H1 (cell line): ENCODE measurements at regions not wholly inside any gene's neighbourhood (a gene's known extent, or its start where the extent isn't known, plus 50 kb on each side); places are given as distances from the start of the nearest gene placed in this dataset.

Experiments
- CTCF ChIA-PET: fragments of 300-600 bp; sonication (Branson Sonifier 250); formaldehyde crosslinking; loops from one replicate; lab custom pipeline; 2021; ENCODE audit not compliant: partially characterized antibody; lab: Charles Lee
- POLR2A ChIA-PET: fragments of 300-600 bp; sonication (Branson Sonifier 250); formaldehyde crosslinking; loops from one replicate; lab custom pipeline; 2021; ENCODE audit warnings: inconsistent platforms; ENCODE audit not compliant: partially characterized antibody; lab: Charles Lee
- DNase-seq, 2 experiments: peaks; one replicate each; pipeline versions ENCODE4 v3.0.0 to v3.0.0-alpha.2; 2010 to 2022; ENCODE audit warnings: low spot score in 2 of 2, low read depth in 1 of 2, mixed read lengths in 1 of 2
- FAIRE-seq: peaks from 2 replicates; lab custom pipeline; 2011; peaks lifted over from hg19 to GRCh38; lab: Jason Lieb, UNC
- H2AFZ ChIP-seq: 2 replicates; pipeline ENCODE4 v1.8.1; 2012; ENCODE audit warnings: low read length, inconsistent platforms
- H2AK5ac ChIP-seq: 2 replicates; pipeline ENCODE4 v1.6.1; 2013; ENCODE audit warnings: low read depth, low read length
- H2BK120ac ChIP-seq: replicated peaks from 2 replicates; pipeline ENCODE3; 2013; ENCODE audit warnings: low read depth, low read length, inconsistent platforms
- H2BK12ac ChIP-seq: 2 replicates; pipeline ENCODE4 v1.6.1; 2013; ENCODE audit warnings: low read depth, low read length
- H2BK15ac ChIP-seq: 2 replicates; pipeline ENCODE4 v1.6.1; 2013; ENCODE audit warnings: low read length
- H2BK20ac ChIP-seq: 2 replicates; pipeline ENCODE4 v1.6.1; 2013; ENCODE audit warnings: low read length
- H2BK5ac ChIP-seq: 2 replicates; pipeline ENCODE4 v1.6.1; 2013; ENCODE audit warnings: low read depth, low read length
- H3K14ac ChIP-seq: 2 replicates; pipeline ENCODE4 v1.6.1; 2013; ENCODE audit warnings: inconsistent platforms; ENCODE audit not compliant: insufficient read length
- H3K18ac ChIP-seq: 2 replicates; pipeline ENCODE4 v1.6.1; 2013; ENCODE audit warnings: low read length; ENCODE audit errors: extremely low read depth
- H3K23ac ChIP-seq: 2 replicates; pipeline ENCODE4 v1.6.1; 2013; ENCODE audit warnings: inconsistent platforms; ENCODE audit not compliant: insufficient read length
- H3K23me2 ChIP-seq: 2 replicates; pipeline ENCODE4 v1.6.1; 2013; ENCODE audit warnings: low read depth, low read length
- H3K27ac ChIP-seq: 2 replicates; pipeline ENCODE4 v1.6.1; 2011; ENCODE audit warnings: low read depth, low read length, inconsistent platforms
- H3K27me3 ChIP-seq, 4 experiments: replicated peaks in 1 of 4; 1 replicate in 1 of 4; 2 replicates in 3 of 4; pipeline versions ENCODE4 v1.6.1 to v1.8.1; 2011 to 2013; ENCODE audit warnings: low read length in 3 of 4, mild to moderate bottlenecking in 3 of 4, inconsistent platforms in 2 of 4, mixed read lengths in 2 of 4, moderate library complexity in 1 of 4; ENCODE audit not compliant: control insufficient read depth in 3 of 4, insufficient read depth in 3 of 4; ENCODE audit errors: extremely low read depth in 1 of 4
- H3K36me3 ChIP-seq, 4 experiments: 2 replicates each; pipeline versions ENCODE4 v1.6.1 to v1.8.1; 2011 to 2013; ENCODE audit warnings: mild to moderate bottlenecking in 4 of 4, low read length in 3 of 4, moderate library complexity in 2 of 4, control low read depth in 1 of 4, inconsistent platforms in 1 of 4; ENCODE audit not compliant: insufficient read depth in 4 of 4, control insufficient read depth in 2 of 4
- H3K4ac ChIP-seq: replicated peaks from 2 replicates; pipeline ENCODE3; 2013; ENCODE audit warnings: low read length, low read depth, mixed read lengths, inconsistent platforms; ENCODE audit not compliant: insufficient read length
- H3K4me1 ChIP-seq, 4 experiments: replicated peaks in 1 of 4; 1 replicate in 1 of 4; 2 replicates in 3 of 4; pipeline versions ENCODE4 v1.6.1 to v1.8.1; 2011 to 2013; ENCODE audit warnings: low read length in 3 of 4, inconsistent platforms in 2 of 4, mixed read lengths in 1 of 4; ENCODE audit not compliant: insufficient read depth in 4 of 4, control insufficient read depth in 3 of 4
- H3K4me2 ChIP-seq, 2 experiments: 2 replicates each; pipeline versions ENCODE4 v1.6.1 to v1.8.1; 2011 to 2013; ENCODE audit warnings: low read depth in 2 of 2, low read length in 2 of 2, control low read depth in 1 of 2, inconsistent platforms in 1 of 2, mild to moderate bottlenecking in 1 of 2; ENCODE audit not compliant: insufficient read depth in 1 of 2
- H3K4me3 ChIP-seq, 4 experiments: fragments of 200-600, 300-600 bp in 1 of 4; sonication (generic), shearing (Covaris generic), sonication (Bioruptor Twin) in 1 of 4; 2 replicates each; pipeline versions ENCODE4 v1.5.1 to v1.8.1; 2011 to 2016; ENCODE audit warnings: low read length in 4 of 4, low read depth in 3 of 4, control low read depth in 2 of 4, inconsistent platforms in 2 of 4, mild to moderate bottlenecking in 2 of 4, mixed read lengths in 1 of 4, moderate library complexity in 1 of 4; ENCODE audit not compliant: insufficient read depth in 2 of 4; ENCODE audit errors: extremely low read depth in 1 of 4
- H3K56ac ChIP-seq: replicated peaks from 2 replicates; pipeline ENCODE3; 2013; ENCODE audit warnings: low read depth, mild to moderate bottlenecking, mixed read lengths, low read length, inconsistent platforms; ENCODE audit not compliant: insufficient read length
- H3K79me1 ChIP-seq: 2 replicates; pipeline ENCODE4 v1.6.1; 2013; ENCODE audit warnings: low read depth, low read length, control low read depth
- H3K79me2 ChIP-seq, 2 experiments: 2 replicates each; pipeline versions ENCODE4 v1.6.1 to v1.8.1; 2012 to 2013; ENCODE audit warnings: low read length in 2 of 2, mild to moderate bottlenecking in 2 of 2, inconsistent platforms in 1 of 2; ENCODE audit not compliant: insufficient read depth in 2 of 2, control insufficient read depth in 1 of 2
- H3K9ac ChIP-seq, 4 experiments: replicated peaks in 1 of 4; 1 replicate in 1 of 4; 2 replicates in 3 of 4; pipeline versions ENCODE4 v1.6.1 to v1.8.1; 2011 to 2013; ENCODE audit warnings: low read depth in 3 of 4, low read length in 3 of 4, control low read depth in 2 of 4, mild to moderate bottlenecking in 2 of 4, moderate library complexity in 2 of 4, inconsistent platforms in 1 of 4; ENCODE audit errors: extremely low read depth in 1 of 4
- H3K9me3 ChIP-seq, 2 experiments: 2 replicates each; pipeline versions ENCODE4 v1.6.1 to v1.8.1; 2012 to 2013; ENCODE audit warnings: mild to moderate bottlenecking in 2 of 2, moderate library complexity in 2 of 2, control low read depth in 1 of 2, inconsistent platforms in 1 of 2, low read depth in 1 of 2, low read length in 1 of 2, mixed read lengths in 1 of 2; ENCODE audit not compliant: insufficient read depth in 2 of 2
- H4K20me1 ChIP-seq, 2 experiments: replicated peaks in 1 of 2; 2 replicates each; pipeline versions ENCODE3 to v1.8.1; 2011 to 2013; ENCODE audit warnings: inconsistent platforms in 2 of 2, low read length in 2 of 2, mild to moderate bottlenecking in 1 of 2; ENCODE audit not compliant: insufficient read depth in 2 of 2, control insufficient read depth in 1 of 2
- H4K5ac ChIP-seq: 2 replicates; pipeline ENCODE4 v1.6.1; 2013; ENCODE audit warnings: low read length, low read depth, mixed read lengths, inconsistent platforms; ENCODE audit not compliant: insufficient read length
- H4K8ac ChIP-seq: 2 replicates; pipeline ENCODE4 v1.8.0; 2013; ENCODE audit warnings: mild to moderate bottlenecking, moderate library complexity, low read length, inconsistent platforms; ENCODE audit not compliant: insufficient read depth; ENCODE audit errors: extremely low read depth
- H4K91ac ChIP-seq: replicated peaks from 2 replicates; pipeline ENCODE3; 2013; ENCODE audit warnings: low read length, mixed read lengths, inconsistent platforms; ENCODE audit not compliant: insufficient read length
- ASH2L ChIP-seq: fragments of 200-600, 300-600 bp; sonication (generic); IDR thresholded peaks from one replicate; pipeline ENCODE4 v1.7.1; 2017; ENCODE audit warnings: low read length
- CBX8 ChIP-seq: fragments of 300-800, 300-1000 bp; sonication (generic); IDR thresholded peaks from 2 replicates; pipeline ENCODE4 v1.7.1; 2016; ENCODE audit warnings: low read depth, low read length, borderline replicate concordance
- CHD1 ChIP-seq: IDR thresholded peaks from 2 replicates; pipeline ENCODE4 v1.6.1; 2012; ENCODE audit warnings: low read depth, low read length, improper control_type of control experiment
- CHD2 ChIP-seq: IDR thresholded peaks from 2 replicates; pipeline ENCODE4 v1.6.1; 2012; ENCODE audit warnings: low read length, improper control_type of control experiment
- EP300 ChIP-seq, 2 experiments: IDR thresholded peaks; 1 replicate in 1 of 2; 2 replicates in 1 of 2; pipeline ENCODE4 v1.6.1; 2011 to 2012; ENCODE audit warnings: low read depth in 2 of 2, low read length in 2 of 2, mild to moderate bottlenecking in 2 of 2, borderline replicate concordance in 1 of 2, inconsistent platforms in 1 of 2, moderate library complexity in 1 of 2
- FOSL1 ChIP-seq: IDR thresholded peaks from 2 replicates; pipeline ENCODE4 v1.6.1; 2011; ENCODE audit warnings: mild to moderate bottlenecking, low read depth, low read length, moderate library complexity; ENCODE audit not compliant: insufficient read depth
- GABPA ChIP-seq: IDR thresholded peaks from 2 replicates; pipeline ENCODE4 v1.6.1; 2011; ENCODE audit warnings: mild to moderate bottlenecking, low read length, moderate library complexity, borderline replicate concordance; ENCODE audit not compliant: insufficient read depth
- HDAC6 ChIP-seq: IDR thresholded peaks from one replicate; pipeline ENCODE4 v1.7.1; 2012; ENCODE audit warnings: low read depth, mild to moderate bottlenecking, inconsistent platforms, low read length, moderate library complexity
- JUND ChIP-seq: IDR thresholded peaks from 2 replicates; pipeline ENCODE4 v1.6.1; 2011; ENCODE audit warnings: mild to moderate bottlenecking, improper control_type of control experiment, low read length
- PHF8 ChIP-seq: fragments of 200-600 bp; sonication (generic); conservative IDR thresholded peaks from 2 replicates; pipeline ENCODE4 v1.7.1; 2012; ENCODE audit warnings: low read depth, mild to moderate bottlenecking, inconsistent platforms, low read length, moderate library complexity
- POU5F1 ChIP-seq: IDR thresholded peaks from 2 replicates; pipeline ENCODE4 v1.6.1; 2011; ENCODE audit warnings: low read depth, mild to moderate bottlenecking, low read length, moderate library complexity
- SP4 ChIP-seq: IDR thresholded peaks from 2 replicates; pipeline ENCODE4 v1.6.1; 2012; ENCODE audit warnings: low read length, inconsistent platforms
- TEAD4 ChIP-seq: IDR thresholded peaks from 2 replicates; pipeline ENCODE4 v1.6.1; 2012; ENCODE audit warnings: low read depth, low read length, inconsistent platforms, mixed read lengths
- WGBS, 2 experiments: shearing (Covaris generic) in 1 of 2; methylation state at CpG; one replicate each; pipeline versions ENCODE4 v1.1.6 to v1.1.7; 2013 to 2015; ENCODE audit warnings: low lambda C conversion rate in 2 of 2, mixed read lengths in 2 of 2, inconsistent platforms in 1 of 2, low coverage in 1 of 2, missing lambda C conversion rate in 1 of 2; ENCODE audit not compliant: insufficient replicate concordance in 2 of 2, insufficient coverage in 1 of 2, insufficient read length in 1 of 2; ENCODE audit errors: extremely low coverage in 1 of 2, missing lambda C conversion rate in 1 of 2; 5-methylcytosine and 5-hydroxymethylcytosine counted together
- TF ChIP-seq, protein P1 (sequence below): IDR thresholded peaks from 2 replicates; pipeline ENCODE4 v1.6.1; 2011; ENCODE audit warnings: low read depth, mild to moderate bottlenecking, low read length; ENCODE audit not compliant: insufficient read depth

DNA sequence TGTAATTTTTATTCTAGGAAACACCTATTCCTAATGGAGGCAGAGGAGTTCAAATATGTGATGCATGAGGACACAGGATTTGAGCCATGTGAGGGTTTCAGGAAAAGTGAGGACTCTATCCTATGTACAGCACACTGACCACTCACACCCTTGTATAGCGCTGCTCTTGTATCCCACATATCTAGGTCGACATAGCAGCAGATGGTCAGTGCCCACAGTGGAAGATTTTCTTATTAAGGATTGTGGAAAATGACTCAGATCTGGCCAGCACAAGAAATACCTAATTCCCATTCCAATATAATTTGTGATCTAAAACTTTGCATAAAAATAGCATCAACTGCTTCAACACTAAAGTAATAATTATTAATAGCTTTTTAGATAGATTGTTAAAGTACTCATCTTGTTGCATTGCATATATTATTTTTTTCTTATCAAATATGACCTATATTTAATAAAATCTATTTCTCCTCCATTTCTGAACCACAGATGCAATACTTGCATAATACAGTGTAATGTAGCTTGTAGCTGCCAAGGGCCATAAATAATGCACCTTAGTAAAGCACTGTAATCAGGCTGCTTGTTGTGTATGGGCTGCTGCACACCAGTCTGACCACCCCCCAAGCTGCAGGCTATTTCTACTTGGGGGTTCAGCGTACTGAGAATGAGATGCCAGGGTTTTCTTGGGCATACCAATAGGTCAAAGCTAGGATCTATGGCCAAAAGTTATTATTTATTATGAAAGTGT lies 442.2 kb upstream of the CWC22 start:
- Histone ChIP-seq H4K20me1 (no peaks in the 10 kb centered on the region), H3K4me1 (no peaks in the 10 kb centered on the region), H4K91ac (no peak overlapping the region), H3K36me3 (no peaks in the 10 kb centered on the region), H3K79me2 (no peaks in the 10 kb centered on the region), H3K4ac (no peak overlapping the region), H3K4me3 (no peak overlapping the region), H3K27me3 (no peaks in the 10 kb centered on the region), H3K9me3 (no peaks in the 10 kb centered on the region), H2AFZ (no peak overlapping the region), H2BK12ac (no peak overlapping the region), H2BK15ac (no peak overlapping the region), H2AK5ac (no peak overlapping the region), H3K56ac (no peak overlapping the region), H3K23ac (no peak overlapping the region), H2BK5ac (no peak overlapping the region), H3K27ac (no peak overlapping the region), H3K79me1 (no peaks in the 10 kb centered on the region), H4K5ac (no peak overlapping the region), H2BK20ac (no peak overlapping the region), H3K23me2 (no peaks in the 10 kb centered on the region), H3K14ac (no peak overlapping the region), H4K8ac (no peak overlapping the region), H3K4me2 (no peak overlapping the region), H3K9ac (no peak overlapping the region), H3K18ac (no peak overlapping the region), H2BK120ac (no peak overlapping the region)
- DNase-seq (no peak), FAIRE-seq (no peak)
- ChIA-PET CTCF (interaction anchor here (1.0 to 1.3 kb wide), 3 partner anchors 13 to 324 kb away, joined by 3 read pairs; no protein-coding TSS in a partner anchor), POLR2A (no interaction called here)
- WGBS, 2 experiments, result 87% methylated on average over 3 of the region's 3 CpGs; no CpG with 5 or more reads in 1 of the 2 experiments
- TF ChIP-seq ASH2L (no peak), CHD1 (no peak), CBX8 (no peak), JUND (no peak), POU5F1 (no peak), PHF8 (no peak), GABPA (no peak), HDAC6 (no peak), EP300 (IDR thresholded peaks at IDR 0.05; ENCODE audit: borderline replicate concordance in 1 of 2, low read depth in 2 of 2, low read length in 2 of 2) (no peak), FOSL1 (no peak), CHD2 (no peak), TEAD4 (no peak), SP4 (no peak)
- TF ChIP-seq, protein P1, sequence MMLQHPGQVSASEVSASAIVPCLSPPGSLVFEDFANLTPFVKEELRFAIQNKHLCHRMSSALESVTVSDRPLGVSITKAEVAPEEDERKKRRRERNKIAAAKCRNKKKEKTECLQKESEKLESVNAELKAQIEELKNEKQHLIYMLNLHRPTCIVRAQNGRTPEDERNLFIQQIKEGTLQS, result no peak
